Neutrophil (primary cell): ENCODE measurements at regions not wholly inside any gene's neighbourhood (a gene's known extent, or its start where the extent isn't known, plus 50 kb on each side); places are given as distances from the start of the nearest gene placed in this dataset.
"Not testable (repeated sequence)": the region's sequence is repeated elsewhere in the genome, so short reads cannot be mapped to it uniquely, and the experiment has no call there.

Source experiments
- H3K27ac ChIP-seq: fragments of 200-600 bp; sonication (generic); 2 replicates; pipeline ENCODE4 v1.5.1; 2016; ENCODE audit warnings: mild to moderate bottlenecking, moderate library complexity
- H3K27me3 ChIP-seq: fragments of 200-600 bp; sonication (generic); 2 replicates; pipeline ENCODE4 v1.6.0; 2016; ENCODE audit warnings: mild to moderate bottlenecking
- H3K36me3 ChIP-seq: fragments of 200-600 bp; sonication (generic); 2 replicates; pipeline ENCODE4 v1.5.1; 2017
- H3K4me1 ChIP-seq, 2 experiments: fragments of 200-600 bp in 1 of 2; sonication (generic) in 1 of 2; 1 replicate in 1 of 2; 2 replicates in 1 of 2; pipeline versions ENCODE4 v1.5.1 to v1.6.1; 2013 to 2016; ENCODE audit warnings: low read depth in 1 of 2, low read length in 1 of 2, mild to moderate bottlenecking in 1 of 2, moderate library complexity in 1 of 2; ENCODE audit not compliant: control insufficient read depth in 1 of 2, insufficient read depth in 1 of 2
- H3K4me3 ChIP-seq, 2 experiments: fragments of 200-600 bp in 1 of 2; sonication (generic) in 1 of 2; 1 replicate in 1 of 2; 2 replicates in 1 of 2; pipeline ENCODE4 v1.5.1; 2013 to 2016; ENCODE audit warnings: low read depth in 1 of 2, low read length in 1 of 2, mild to moderate bottlenecking in 1 of 2, moderate library complexity in 1 of 2
- H3K9me3 ChIP-seq: fragments of 200-600 bp; sonication (generic); 2 replicates; pipeline ENCODE4 v1.5.1; 2016
- TF ChIP-seq, protein P1 (sequence below): fragments of 200-600 bp; sonication (generic); IDR thresholded peaks from 2 replicates; pipeline ENCODE4 v1.5.1; 2016; ENCODE audit warnings: antibody characterized with exemption

DNA sequence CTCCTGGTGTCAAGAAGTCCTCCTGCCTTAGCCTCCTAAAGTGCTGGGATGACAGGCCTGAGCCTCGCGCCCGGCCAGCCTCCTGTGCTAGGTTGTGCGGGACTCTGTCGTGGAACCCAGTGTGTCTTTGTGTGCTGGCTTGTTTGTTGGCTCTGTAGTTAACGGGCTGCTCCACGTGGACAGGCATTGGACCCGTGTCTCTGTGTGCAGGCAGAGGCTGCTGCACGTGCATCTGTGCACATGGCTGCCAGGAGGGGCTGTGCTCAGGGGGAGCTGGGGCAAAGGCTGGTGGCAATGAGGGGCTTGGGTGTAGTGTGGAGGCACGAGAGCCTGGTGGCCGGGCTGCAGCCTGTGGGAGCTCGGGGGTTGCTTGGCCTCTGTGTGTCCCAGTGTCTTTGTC is 121.3 kb upstream of the ALDH3B2 start:
- Histone ChIP-seq H3K27ac (no peak overlapping the region), H3K36me3 (no peaks in the 10 kb centered on the region), H3K27me3 (peaks cover 5% of the 10 kb centered on the region), H3K4me1 (no peaks in the 10 kb centered on the region), H3K4me3 (no peak overlapping the region), H3K9me3 (no peaks in the 10 kb centered on the region)
- TF ChIP-seq, protein P1, sequence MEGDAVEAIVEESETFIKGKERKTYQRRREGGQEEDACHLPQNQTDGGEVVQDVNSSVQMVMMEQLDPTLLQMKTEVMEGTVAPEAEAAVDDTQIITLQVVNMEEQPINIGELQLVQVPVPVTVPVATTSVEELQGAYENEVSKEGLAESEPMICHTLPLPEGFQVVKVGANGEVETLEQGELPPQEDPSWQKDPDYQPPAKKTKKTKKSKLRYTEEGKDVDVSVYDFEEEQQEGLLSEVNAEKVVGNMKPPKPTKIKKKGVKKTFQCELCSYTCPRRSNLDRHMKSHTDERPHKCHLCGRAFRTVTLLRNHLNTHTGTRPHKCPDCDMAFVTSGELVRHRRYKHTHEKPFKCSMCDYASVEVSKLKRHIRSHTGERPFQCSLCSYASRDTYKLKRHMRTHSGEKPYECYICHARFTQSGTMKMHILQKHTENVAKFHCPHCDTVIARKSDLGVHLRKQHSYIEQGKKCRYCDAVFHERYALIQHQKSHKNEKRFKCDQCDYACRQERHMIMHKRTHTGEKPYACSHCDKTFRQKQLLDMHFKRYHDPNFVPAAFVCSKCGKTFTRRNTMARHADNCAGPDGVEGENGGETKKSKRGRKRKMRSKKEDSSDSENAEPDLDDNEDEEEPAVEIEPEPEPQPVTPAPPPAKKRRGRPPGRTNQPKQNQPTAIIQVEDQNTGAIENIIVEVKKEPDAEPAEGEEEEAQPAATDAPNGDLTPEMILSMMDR, result no peak

GRCh38 chr11:67793750-67794149 is 119.3 kb upstream of the ALDH3B2 start:
- H3K4me1 ChIP-seq, H3K27me3 ChIP-seq, H3K4me3 ChIP-seq, H3K36me3 ChIP-seq, H3K27ac ChIP-seq, H3K9me3 ChIP-seq: not testable (repeated sequence)

GRCh38 chr11:67792273-67792990 is 118.0 kb upstream of the ALDH3B2 start:
- not testable (repeated sequence) for H3K36me3 ChIP-seq, H3K27me3 ChIP-seq, H3K4me3 ChIP-seq, H3K4me1 ChIP-seq, H3K9me3 ChIP-seq, H3K27ac ChIP-seq
- TF ChIP-seq, protein P1, result peak; percentile 43

DNA sequence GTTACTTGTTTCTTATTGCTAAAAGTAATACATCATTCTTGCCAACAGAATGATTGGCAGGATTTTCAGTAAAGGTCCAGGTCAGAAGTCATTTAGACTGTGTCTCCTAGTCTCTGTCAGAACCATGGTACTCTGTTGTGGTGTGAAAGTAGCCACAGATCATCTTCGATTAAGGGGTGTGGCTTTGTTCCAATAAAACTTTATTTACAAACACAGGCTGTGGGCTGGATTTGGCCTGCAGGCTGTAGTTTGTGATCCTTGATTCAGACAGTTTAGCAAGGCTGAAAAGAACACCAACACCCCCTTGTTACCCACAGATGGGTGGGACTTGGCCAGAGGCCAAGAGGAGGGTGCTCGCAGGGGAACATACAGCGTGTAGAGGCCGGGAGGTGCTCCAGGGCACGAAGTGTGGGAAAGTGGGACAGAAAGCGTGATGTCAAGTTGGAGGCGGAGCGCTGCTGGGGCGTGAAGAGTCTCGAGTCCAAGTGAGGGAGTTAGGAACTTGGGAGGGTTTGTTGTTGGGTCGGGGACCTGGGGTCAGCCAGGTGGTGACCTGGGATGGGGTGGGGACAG is 117.3 kb upstream of the ALDH3B2 start:
- H3K9me3 ChIP-seq, H3K27ac ChIP-seq, H3K27me3 ChIP-seq, H3K36me3 ChIP-seq, H3K4me1 ChIP-seq, H3K4me3 ChIP-seq: not testable (repeated sequence)

DNA sequence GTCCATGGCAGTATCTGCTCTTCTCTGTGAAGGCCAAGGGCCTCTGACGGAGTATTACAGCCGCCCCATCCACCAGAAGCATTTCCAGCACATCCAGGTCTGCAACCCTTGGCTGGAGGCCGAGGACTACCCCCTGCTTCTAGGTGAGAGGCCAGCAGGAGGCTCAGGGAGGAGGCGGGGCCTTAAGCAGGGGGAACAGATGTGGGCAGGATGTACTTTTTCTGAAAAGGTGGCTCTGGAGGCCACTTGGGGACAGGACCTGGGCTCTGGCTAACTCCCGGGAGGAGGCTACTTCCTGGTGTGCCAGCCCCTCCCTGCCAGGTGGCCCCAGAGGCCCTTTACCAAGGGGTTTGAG is 113.9 kb upstream of the ALDH3B2 start:
- H3K4me1 ChIP-seq, H3K27me3 ChIP-seq, H3K27ac ChIP-seq, H3K9me3 ChIP-seq, H3K36me3 ChIP-seq, H3K4me3 ChIP-seq: not testable (repeated sequence)

GRCh38 chr11:67787681-67788340 is 113.4 kb upstream of the ALDH3B2 start:
- H3K36me3 ChIP-seq, result not testable (repeated sequence)

DNA sequence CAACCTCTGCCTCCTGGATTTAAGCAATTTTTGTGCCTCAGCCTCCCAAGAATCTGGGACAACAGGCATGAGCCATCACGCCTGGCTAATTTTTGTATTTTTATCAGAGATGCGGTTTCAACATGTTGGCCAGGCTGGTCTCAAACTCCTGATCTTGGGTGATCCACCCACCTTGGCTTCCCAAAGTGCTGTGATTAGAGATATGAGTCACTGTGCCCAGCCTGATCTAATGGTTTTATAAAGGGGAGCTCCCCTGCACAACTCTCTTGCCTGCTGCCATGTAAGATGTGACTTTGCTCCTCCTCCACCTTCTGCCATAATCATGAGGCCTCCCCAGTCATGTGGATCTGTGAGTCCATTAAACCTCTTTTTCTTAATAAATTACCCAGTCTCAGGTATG is 107.5 kb upstream of the ALDH3B2 start:
- not testable (repeated sequence) for H3K4me3 ChIP-seq, H3K27me3 ChIP-seq, H3K4me1 ChIP-seq, H3K27ac ChIP-seq, H3K9me3 ChIP-seq, H3K36me3 ChIP-seq

More at GRCh38 chr11:67787681-67788340, 113.4 kb upstream of the ALDH3B2 start:
- not testable (repeated sequence) for H3K27me3 ChIP-seq, H3K4me1 ChIP-seq, H3K27ac ChIP-seq, H3K4me3 ChIP-seq, H3K9me3 ChIP-seq

DNA sequence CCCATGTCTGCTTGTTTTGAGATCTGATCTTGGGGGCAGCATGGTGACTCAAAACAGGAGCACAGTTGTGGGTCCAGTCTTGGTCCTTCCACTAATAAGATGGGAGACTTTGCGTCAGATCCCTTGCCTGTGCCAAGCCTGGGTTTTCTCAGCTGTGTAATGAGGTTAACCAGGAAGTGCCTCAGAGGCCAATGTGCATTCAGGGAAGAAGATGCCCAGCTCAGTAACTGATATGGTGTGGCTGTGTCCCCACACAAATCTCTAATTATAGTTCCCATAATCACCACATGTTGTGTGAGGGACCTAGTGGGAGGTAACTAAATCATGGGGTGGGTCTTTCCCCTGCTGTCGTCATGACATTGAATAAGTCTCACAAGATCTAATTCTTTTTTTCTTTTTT is 107.1 kb upstream of the ALDH3B2 start:
- not testable (repeated sequence) for H3K27ac ChIP-seq, H3K4me1 ChIP-seq, H3K4me3 ChIP-seq, H3K36me3 ChIP-seq, H3K27me3 ChIP-seq, H3K9me3 ChIP-seq
